ENCODE measurements at regions not wholly inside any gene's neighbourhood (a gene's known extent, or its start where the extent isn't known, plus 50 kb on each side); places are given as distances from the start of the nearest gene placed in this dataset.
A peak's percentile ranks its signal among the peaks of the same experiment; 100 is the strongest.

GRCh38 chr13:107066355-107066754 lies 498.4 kb upstream of the ARGLU1 start:
- WGBS, 2 donors, result 62 to 64% methylated on average over 3 of the region's 3 CpGs
- Histone ChIP-seq H3K36me3 (no peaks in the 10 kb centered on the region), H3K27me3 (no peaks in the 10 kb centered on the region), H3K4me1 (no peaks in the 10 kb centered on the region), H3K4me3 (no peak overlapping the region), H3K27ac (no peak overlapping the region), H3K9me3 (no peaks in the 10 kb centered on the region)
- TF ChIP-seq CTCF (IDR thresholded peaks at IDR 0.05) (no peak), POLR2A (IDR thresholded peaks at IDR 0.05) (no peak)
- intact Hi-C loops (cut with DNase I), result no loop called here
- DNase-seq, result no peak

- no peak overlapping the region for H3K4me3 ChIP-seq
- no peak for TF ChIP-seq CTCF (IDR thresholded peaks at IDR 0.05)
- TF ChIP-seq POLR2A (IDR thresholded peaks at IDR 0.05), result no peak
- no peaks in the 10 kb centered on the region for H3K9me3 ChIP-seq
- 63 to 83% methylated on average over 2 to 3 of the region's 3 CpGs for WGBS, 2 donors
- DNase-seq, result no peak
- H3K27ac ChIP-seq, result no peak overlapping the region
- intact Hi-C loops (cut with DNase I), result no loop called here
- H3K36me3 ChIP-seq, result no peaks in the 10 kb centered on the region
- no peaks in the 10 kb centered on the region for H3K4me1 ChIP-seq
- H3K27me3 ChIP-seq, result no peaks in the 10 kb centered on the region
Observed at GRCh38 chr13:107065036-107065435, 497.1 kb upstream of the ARGLU1 start.

- 48 to 69% methylated on average over 3 of the region's 3 CpGs for WGBS, 2 donors
- DNase-seq, result no peak
Observed at GRCh38 chr13:107057028-107057631, 489.2 kb upstream of the ARGLU1 start.

GRCh38 chr13:107043021-107043956 lies 475.4 kb upstream of the ARGLU1 start:
- intact Hi-C loops (cut with DNase I), result no loop called here
- H3K36me3 ChIP-seq, result no peaks in the 10 kb centered on the region

More at GRCh38 chr13:107057028-107057631, 489.2 kb upstream of the ARGLU1 start:
- intact Hi-C loops (cut with DNase I), result no loop called here
- H3K36me3 ChIP-seq, result no peaks in the 10 kb centered on the region
- H3K9me3 ChIP-seq, result no peaks in the 10 kb centered on the region
- H3K27ac ChIP-seq, result no peak overlapping the region
- no peak for TF ChIP-seq CTCF (IDR thresholded peaks at IDR 0.05)
- no peak for TF ChIP-seq POLR2A (IDR thresholded peaks at IDR 0.05)
- no peaks in the 10 kb centered on the region for H3K4me1 ChIP-seq
- H3K27me3 ChIP-seq, result no peaks in the 10 kb centered on the region
- H3K4me3 ChIP-seq, result no peak overlapping the region

More at GRCh38 chr13:107043021-107043956, 475.4 kb upstream of the ARGLU1 start:
- peaks cover 0 to 4% (median 0%) of the 10 kb centered on the region in 3 donors for H3K9me3 ChIP-seq
- no peak overlapping the region for H3K4me3 ChIP-seq
- no peaks in the 10 kb centered on the region for H3K27me3 ChIP-seq
- TF ChIP-seq CTCF (IDR thresholded peaks at IDR 0.05), result no peak
- no peak for TF ChIP-seq POLR2A (IDR thresholded peaks at IDR 0.05)
- peaks cover 0 to 7% (median 0%) of the 10 kb centered on the region in 3 donors for H3K4me1 ChIP-seq
- peak overlapping the region in 2 of 4 donors; percentile 40 to 62 for H3K27ac ChIP-seq
- 29 to 33% methylated on average over 2 to 4 of the region's 7 CpGs for WGBS, 2 donors
- DNase-seq, result no peak
